ENCODE measurements at regions not wholly inside any gene's neighbourhood (a gene's known extent, or its start where the extent isn't known, plus 50 kb on each side); places are given as distances from the start of the nearest gene placed in this dataset.
"Not testable (repeated sequence)": the region's sequence is repeated elsewhere in the genome, so short reads cannot be mapped to it uniquely, and the experiment has no call there.

- peak; percentile 25 for DNase-seq (ENCODE audit: low read depth)
Observed at GRCh38 chr6:140462453-140463311, 1088.2 kb upstream of the CITED2 start.

GRCh38 chr6:140462076-140462452 is 1087.6 kb upstream of the CITED2 start:
- no peak for DNase-seq (ENCODE audit: low read depth)

- no peak for DNase-seq (ENCODE audit: low read depth)
Observed at GRCh38 chr6:140460267-140460666, 1085.8 kb upstream of the CITED2 start.

GRCh38 chr6:140459209-140459608 is 1084.8 kb upstream of the CITED2 start:
- no peak for DNase-seq (ENCODE audit: low read depth)

- no peak for DNase-seq (ENCODE audit: low read depth)
Observed at GRCh38 chr6:140446241-140446640, 1071.8 kb upstream of the CITED2 start.

GRCh38 chr6:140445474-140446004 is 1071.1 kb upstream of the CITED2 start:
- DNase-seq (ENCODE audit: low read depth), result no peak

GRCh38 chr6:140443112-140443511 is 1068.7 kb upstream of the CITED2 start:
- DNase-seq (ENCODE audit: low read depth), result not testable (repeated sequence)

- DNase-seq (ENCODE audit: low read depth), result no peak
Observed at GRCh38 chr6:140441256-140441655, 1066.8 kb upstream of the CITED2 start.

DNA sequence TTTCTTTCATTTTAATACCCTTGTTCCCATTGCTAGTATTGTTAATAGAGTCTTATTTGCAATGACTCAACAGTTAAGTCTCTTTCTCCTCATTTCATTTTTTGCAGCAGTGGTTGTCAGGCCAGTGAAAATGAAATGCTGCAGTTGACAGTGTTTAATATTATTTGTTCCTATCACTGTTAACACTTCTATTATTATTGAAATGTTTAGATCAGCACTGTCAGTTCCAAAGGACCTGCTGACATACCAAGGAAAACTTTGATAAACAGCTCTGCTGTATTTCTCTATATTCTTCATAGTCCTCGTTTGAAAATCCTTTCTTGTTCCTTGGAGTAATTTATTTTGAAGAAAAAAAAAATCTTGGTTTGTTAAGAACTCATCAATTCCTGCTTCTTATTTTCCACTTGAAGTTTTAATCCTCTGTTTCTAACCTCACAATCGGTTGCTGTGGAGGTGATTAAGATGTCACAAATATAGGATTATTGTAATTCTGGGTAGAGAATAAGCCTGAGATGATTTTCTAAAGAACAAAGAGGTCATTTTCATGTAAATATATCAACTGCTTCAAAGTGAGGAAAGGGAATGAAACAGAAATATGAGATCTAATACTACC is 1065.9 kb upstream of the CITED2 start:
- no peak for DNase-seq (ENCODE audit: low read depth)

DNA sequence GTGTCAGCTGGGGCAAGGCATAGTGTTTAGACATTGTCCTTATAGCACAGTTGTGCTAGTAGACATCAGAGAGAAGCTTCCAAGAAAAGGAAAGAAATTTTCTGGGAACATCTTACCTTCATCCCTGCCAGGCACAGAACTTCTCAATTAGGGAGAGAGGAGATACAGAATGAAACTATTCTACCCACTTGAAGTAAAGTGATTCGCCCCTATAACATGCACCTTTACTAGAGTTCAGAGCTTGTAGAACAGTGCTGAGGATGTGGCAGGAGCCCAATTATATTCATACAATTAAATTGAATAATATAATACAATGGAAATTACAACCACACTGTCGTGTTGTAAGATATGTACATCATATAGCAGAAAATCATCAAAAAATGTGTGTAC is 1063.9 kb upstream of the CITED2 start:
- DNase-seq (ENCODE audit: low read depth), result no peak

DNA sequence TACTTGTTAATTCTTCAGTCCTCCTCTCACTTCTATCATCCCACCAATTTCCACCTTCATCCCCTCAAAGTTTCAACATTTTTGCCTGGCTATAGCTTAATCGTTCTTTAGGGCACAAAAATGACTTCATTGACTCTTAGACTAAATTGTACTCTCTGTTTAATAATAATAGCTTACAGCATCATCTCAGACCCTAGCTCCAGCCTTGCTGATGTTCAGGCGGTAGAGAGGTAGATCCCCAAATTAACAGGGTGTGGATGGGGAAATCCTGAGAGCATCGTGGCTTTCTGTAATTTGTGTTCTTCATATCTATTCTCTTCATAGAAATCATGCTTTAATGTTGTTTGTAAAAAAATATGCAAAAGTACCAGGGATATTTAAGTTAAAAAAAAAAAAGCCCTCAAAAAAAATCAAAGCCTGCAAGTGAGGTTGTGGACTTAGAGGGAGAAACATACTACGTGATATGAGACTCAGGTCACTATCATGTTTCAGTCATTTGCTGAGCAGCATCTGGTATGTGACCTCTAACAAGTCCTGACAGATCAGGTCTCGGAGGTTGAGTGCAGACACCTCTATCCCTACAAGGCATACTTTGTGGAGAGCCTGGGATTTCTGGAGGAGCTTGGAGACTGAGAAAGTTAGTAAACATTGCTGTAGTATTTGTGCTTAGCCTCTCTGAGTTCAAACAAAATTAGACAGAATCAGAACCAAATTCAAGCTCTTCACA is 1063.3 kb upstream of the CITED2 start:
- no peak for DNase-seq (ENCODE audit: low read depth)

DNA sequence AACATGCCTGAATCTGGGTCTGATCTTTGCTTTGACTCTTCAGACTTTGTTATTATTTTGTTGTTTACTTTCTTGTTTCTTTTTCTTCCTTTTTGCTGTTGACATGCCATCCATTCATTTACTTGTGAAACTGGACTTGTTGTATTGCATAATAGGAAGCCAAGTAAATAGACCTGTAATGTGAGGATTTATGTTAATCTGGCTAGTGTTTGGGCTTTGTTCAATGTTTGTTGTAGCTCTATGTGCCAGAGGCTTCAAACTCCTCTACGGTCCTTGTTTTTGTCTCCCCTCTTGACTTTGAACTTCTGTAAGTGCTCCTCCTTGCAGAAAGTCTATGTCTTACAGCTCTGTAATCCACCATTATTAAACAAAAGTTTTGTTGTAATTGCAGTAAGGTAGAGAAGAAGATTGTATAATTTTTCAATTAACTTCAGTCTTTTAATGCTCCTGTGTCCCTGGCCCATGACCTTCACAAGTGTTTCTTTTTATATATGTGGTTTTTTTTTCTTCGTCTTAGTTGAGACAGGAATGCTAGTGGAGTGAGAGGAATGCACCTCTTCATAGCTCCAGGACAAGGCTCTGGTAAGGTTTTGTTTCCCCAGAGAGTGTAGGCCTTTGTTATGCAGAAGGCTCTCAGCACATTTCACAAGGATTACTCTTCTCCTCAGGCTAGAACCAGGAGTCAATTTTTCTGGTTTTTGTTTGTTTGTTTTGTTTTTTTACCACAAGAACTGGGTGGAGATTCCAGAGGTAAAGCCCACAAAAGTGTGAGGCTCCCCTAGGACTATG is 1061.8 kb upstream of the CITED2 start:
- no peak for DNase-seq (ENCODE audit: low read depth)

- DNase-seq (ENCODE audit: low read depth), result no peak
Observed at GRCh38 chr6:140434761-140435160, 1060.3 kb upstream of the CITED2 start.

DNA sequence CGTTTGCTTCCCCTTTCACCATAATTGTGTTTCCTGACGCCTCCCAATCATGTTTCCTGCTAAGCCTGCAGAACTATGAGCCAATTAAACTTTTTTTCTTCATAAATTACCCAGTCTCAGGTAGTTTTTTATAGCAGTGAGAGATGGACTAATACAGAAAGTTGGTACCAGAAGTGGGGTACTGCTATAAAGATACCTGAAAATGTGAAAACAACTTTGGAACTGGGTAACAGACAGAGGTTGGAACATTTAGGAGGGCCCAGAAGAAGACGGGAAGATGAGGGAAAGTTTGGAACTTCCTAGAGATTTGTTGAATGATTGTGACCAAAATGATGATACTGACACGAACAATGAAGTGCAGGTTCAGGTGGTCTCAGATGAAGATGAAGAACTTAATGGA is 1058.6 kb upstream of the CITED2 start:
- no peak for DNase-seq (ENCODE audit: low read depth)

DNA sequence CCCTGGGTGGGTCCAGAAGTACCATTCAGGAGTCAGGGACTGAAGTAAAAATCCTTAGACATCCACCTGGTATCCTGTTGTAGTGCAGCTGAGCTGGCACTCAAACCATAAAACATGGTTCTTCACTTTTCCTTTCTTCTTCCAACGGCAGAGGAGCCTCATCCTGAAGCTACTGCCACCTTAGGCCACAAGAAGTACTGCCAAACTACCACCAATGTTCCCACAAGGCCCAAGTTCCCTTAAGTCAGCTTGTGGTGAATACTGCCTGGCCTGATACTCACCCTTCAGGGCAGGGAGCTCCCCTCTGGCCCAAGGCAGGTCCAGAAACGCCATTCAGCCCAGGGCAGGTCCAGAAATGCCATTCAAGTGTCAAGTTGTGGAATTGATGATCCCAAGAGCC is 1053.4 kb upstream of the CITED2 start:
- no peak for DNase-seq (ENCODE audit: low read depth)

GRCh38 chr6:140414966-140415620 is 1040.6 kb upstream of the CITED2 start:
- no peak for DNase-seq (ENCODE audit: low read depth)

DNA sequence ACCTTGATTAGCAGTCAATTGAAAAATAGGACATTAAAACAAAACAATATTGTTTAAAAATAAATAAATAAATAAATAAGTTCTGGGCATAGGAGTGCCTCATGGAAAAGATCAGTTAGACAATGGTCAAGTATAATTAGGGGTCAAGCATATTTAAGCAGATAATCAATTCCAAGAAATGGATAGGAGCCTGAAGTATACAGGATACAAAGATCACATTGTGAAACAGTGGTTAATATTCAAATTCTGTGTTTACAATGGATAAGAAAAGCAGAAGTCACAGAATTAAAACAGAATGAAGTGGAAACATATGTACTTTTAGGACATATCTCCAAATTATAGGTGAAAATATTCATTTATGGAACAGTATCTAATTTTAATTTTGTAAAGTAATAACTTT is 1028.6 kb upstream of the CITED2 start:
- no peak for DNase-seq (ENCODE audit: low read depth)

- DNase-seq (ENCODE audit: low read depth), result no peak
Observed at GRCh38 chr6:140401761-140402160, 1027.3 kb upstream of the CITED2 start.

- no peak for DNase-seq (ENCODE audit: low read depth)
Observed at GRCh38 chr6:140398076-140398475, 1023.6 kb upstream of the CITED2 start.

GRCh38 chr6:140397106-140397505 is 1022.7 kb upstream of the CITED2 start:
- DNase-seq (ENCODE audit: low read depth), result no peak

All from forelimb muscle (tissue), 1 donor.